Loucy (cell line): ENCODE measurements at regions not wholly inside any gene's neighbourhood (a gene's known extent, or its start where the extent isn't known, plus 50 kb on each side); places are given as distances from the start of the nearest gene placed in this dataset.

Experiments used
- H2AFZ ChIP-seq: fragments of 200-600 bp; sonication (generic); 2 replicates; pipeline ENCODE4 v1.6.0; 2016; ENCODE audit warnings: antibody characterized with exemption, mild to moderate bottlenecking, low read length, moderate library complexity
- H3F3A ChIP-seq: fragments of 200-600 bp; 2 replicates; pipeline ENCODE4 v1.6.0; 2016; ENCODE audit warnings: antibody characterized with exemption, low read depth, mild to moderate bottlenecking
- H3K27me3 ChIP-seq: fragments of 200-600 bp; sonication (generic); 2 replicates; pipeline ENCODE4 v1.6.1; 2014; ENCODE audit warnings: low read length, mild to moderate bottlenecking; ENCODE audit not compliant: insufficient read depth, poor library complexity, severe bottlenecking
- H3K36me3 ChIP-seq: fragments of 200-600 bp; sonication (generic); 2 replicates; pipeline ENCODE4 v1.6.1; 2016; ENCODE audit warnings: low read length; ENCODE audit not compliant: insufficient read depth
- H3K4me1 ChIP-seq: fragments of 200-600 bp; sonication (generic); 2 replicates; pipeline ENCODE4 v1.5.1; 2014; ENCODE audit warnings: low read length, mild to moderate bottlenecking; ENCODE audit not compliant: insufficient read depth, poor library complexity, severe bottlenecking
- H3K4me2 ChIP-seq: fragments of 200-600 bp; sonication (generic); 2 replicates; pipeline ENCODE4 v1.6.0; 2014; ENCODE audit warnings: antibody characterized with exemption, low read length, low read depth, mild to moderate bottlenecking; ENCODE audit not compliant: poor library complexity, severe bottlenecking
- H3K4me3 ChIP-seq: fragments of 200-600 bp; sonication (generic); 2 replicates; pipeline ENCODE4 v1.5.1; 2014; ENCODE audit warnings: low read length, mild to moderate bottlenecking, mixed read lengths; ENCODE audit not compliant: poor library complexity, severe bottlenecking
- H3K79me2 ChIP-seq: fragments of 200-600 bp; sonication (generic); 2 replicates; pipeline ENCODE4 v1.6.1; 2014; ENCODE audit warnings: low read length; ENCODE audit not compliant: insufficient read depth
- H3K9ac ChIP-seq: fragments of 200-600 bp; sonication (generic); 2 replicates; pipeline ENCODE4 v1.6.0; 2014; ENCODE audit warnings: mild to moderate bottlenecking, low read depth, low read length, moderate library complexity; ENCODE audit not compliant: poor library complexity, severe bottlenecking
- H3K9me2 ChIP-seq: fragments of 200-600 bp; sonication (generic); replicated peaks from 2 replicates; pipeline ENCODE4 v1.6.1; 2016; ENCODE audit warnings: low read depth, low read length, mixed read lengths
- H3K9me3 ChIP-seq: fragments of 200-600 bp; sonication (generic); 2 replicates; pipeline ENCODE4 v1.6.1; 2014; ENCODE audit warnings: mild to moderate bottlenecking, antibody characterized with exemption, low read length, low read depth; ENCODE audit not compliant: insufficient read depth
- H4K20me1 ChIP-seq: fragments of 200-600 bp; sonication (generic); 2 replicates; pipeline ENCODE4 v1.6.0; 2014; ENCODE audit warnings: antibody characterized with exemption, low read length, mild to moderate bottlenecking; ENCODE audit not compliant: insufficient read depth, poor library complexity, severe bottlenecking
- EZH2phosphoT487 ChIP-seq: fragments of 200-600 bp; IDR thresholded peaks from 2 replicates; pipeline ENCODE4 v1.6.1; 2018; ENCODE audit warnings: antibody characterized with exemption, mild to moderate bottlenecking, moderate library complexity, borderline replicate concordance
- TF ChIP-seq, protein P1 (sequence below): fragments of 200-600 bp; sonication (generic); conservative IDR thresholded peaks from 2 replicates; pipeline ENCODE4 v1.5.1; 2014; ENCODE audit warnings: mild to moderate bottlenecking, antibody characterized with exemption, low read length

DNA sequence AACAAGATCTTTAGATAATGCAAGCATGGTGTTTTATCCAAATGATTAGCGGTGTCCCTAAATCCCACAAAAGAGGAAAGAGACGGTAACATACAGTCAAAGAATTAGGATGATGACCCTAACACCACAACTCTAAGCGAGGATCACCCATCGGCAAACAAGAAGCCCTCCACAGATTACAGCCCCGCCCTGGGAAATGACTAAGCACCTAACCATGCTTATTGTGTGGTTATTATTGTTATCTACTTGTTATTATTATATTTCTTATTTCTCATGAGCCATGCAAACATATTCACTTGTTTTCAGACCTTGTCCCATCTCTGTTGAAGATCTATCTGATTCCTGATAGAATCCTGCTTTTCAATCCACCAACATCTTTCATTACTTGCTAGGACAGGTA, 651.3 kb downstream of the NYAP2 start:
- Histone ChIP-seq H3K9me3 (no peaks in the 10 kb centered on the region), H3K4me1 (no peaks in the 10 kb centered on the region), H3K9me2 (no peaks in the 10 kb centered on the region), H3K36me3 (no peaks in the 10 kb centered on the region), H3K79me2 (no peaks in the 10 kb centered on the region), H3K27me3 (no peaks in the 10 kb centered on the region), H2AFZ (no peak overlapping the region), H4K20me1 (no peaks in the 10 kb centered on the region), H3K4me3 (no peak overlapping the region), H3K4me2 (no peak overlapping the region), H3K9ac (no peak overlapping the region), H3F3A (no peaks in the 10 kb centered on the region)
- no peak for TF ChIP-seq EZH2phosphoT487
- TF ChIP-seq, protein P1, sequence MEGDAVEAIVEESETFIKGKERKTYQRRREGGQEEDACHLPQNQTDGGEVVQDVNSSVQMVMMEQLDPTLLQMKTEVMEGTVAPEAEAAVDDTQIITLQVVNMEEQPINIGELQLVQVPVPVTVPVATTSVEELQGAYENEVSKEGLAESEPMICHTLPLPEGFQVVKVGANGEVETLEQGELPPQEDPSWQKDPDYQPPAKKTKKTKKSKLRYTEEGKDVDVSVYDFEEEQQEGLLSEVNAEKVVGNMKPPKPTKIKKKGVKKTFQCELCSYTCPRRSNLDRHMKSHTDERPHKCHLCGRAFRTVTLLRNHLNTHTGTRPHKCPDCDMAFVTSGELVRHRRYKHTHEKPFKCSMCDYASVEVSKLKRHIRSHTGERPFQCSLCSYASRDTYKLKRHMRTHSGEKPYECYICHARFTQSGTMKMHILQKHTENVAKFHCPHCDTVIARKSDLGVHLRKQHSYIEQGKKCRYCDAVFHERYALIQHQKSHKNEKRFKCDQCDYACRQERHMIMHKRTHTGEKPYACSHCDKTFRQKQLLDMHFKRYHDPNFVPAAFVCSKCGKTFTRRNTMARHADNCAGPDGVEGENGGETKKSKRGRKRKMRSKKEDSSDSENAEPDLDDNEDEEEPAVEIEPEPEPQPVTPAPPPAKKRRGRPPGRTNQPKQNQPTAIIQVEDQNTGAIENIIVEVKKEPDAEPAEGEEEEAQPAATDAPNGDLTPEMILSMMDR = no peak

DNA sequence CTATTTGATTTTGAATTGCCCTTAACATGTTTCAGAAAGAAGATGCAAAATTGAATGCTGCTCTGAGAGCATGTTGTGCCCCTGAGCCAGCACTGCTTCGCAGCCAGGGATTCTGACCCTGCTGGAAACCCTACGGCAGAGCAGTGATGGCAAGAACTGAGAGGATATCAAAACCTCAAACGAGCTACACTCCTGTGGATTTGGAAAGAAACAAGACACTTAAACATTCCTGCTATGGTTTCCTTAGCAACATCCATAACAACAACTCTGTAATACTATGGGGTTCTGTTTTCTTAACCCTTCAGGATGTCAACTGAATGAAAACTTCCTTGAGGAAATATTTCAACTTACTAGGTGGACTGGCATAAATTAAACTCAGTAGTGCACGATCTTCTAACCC, 649.1 kb downstream of the NYAP2 start:
- Histone ChIP-seq H3F3A (no peaks in the 10 kb centered on the region), H3K27me3 (no peaks in the 10 kb centered on the region), H2AFZ (no peak overlapping the region), H3K4me2 (no peak overlapping the region), H3K4me3 (no peak overlapping the region), H4K20me1 (no peaks in the 10 kb centered on the region), H3K36me3 (no peaks in the 10 kb centered on the region), H3K9ac (no peak overlapping the region), H3K4me1 (no peaks in the 10 kb centered on the region), H3K9me3 (no peaks in the 10 kb centered on the region), H3K79me2 (no peaks in the 10 kb centered on the region), H3K9me2 (no peaks in the 10 kb centered on the region)
- TF ChIP-seq, protein P1 = no peak
- no peak for TF ChIP-seq EZH2phosphoT487

DNA sequence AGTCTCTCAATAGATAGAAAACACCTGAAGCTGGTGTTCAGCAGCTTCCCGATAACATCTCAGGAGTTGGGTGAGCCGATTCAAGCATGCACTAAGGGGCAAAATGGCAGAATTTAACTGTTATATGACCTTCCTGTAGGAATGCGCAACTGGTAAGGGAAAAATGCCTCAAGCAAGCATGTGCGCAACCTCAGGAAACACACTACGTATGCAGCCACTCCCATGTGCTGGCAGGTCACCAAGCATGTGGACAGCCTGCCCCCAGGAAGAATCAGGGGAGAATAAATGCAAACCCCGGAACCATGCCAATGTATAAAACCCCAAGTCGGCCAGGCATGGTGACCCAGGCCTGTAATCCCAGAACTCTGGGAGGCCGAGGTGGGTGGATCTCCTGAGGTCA, 645.6 kb downstream of the NYAP2 start:
- Histone ChIP-seq H3K27me3 (no peaks in the 10 kb centered on the region), H3K4me1 (no peaks in the 10 kb centered on the region), H3K36me3 (no peaks in the 10 kb centered on the region), H2AFZ (no peak overlapping the region), H3K79me2 (no peaks in the 10 kb centered on the region), H3K9me3 (no peaks in the 10 kb centered on the region), H3K4me2 (no peak overlapping the region), H3F3A (no peaks in the 10 kb centered on the region), H3K9me2 (no peaks in the 10 kb centered on the region), H3K9ac (no peak overlapping the region), H3K4me3 (no peak overlapping the region), H4K20me1 (no peaks in the 10 kb centered on the region)
- TF ChIP-seq, protein P1 = no peak
- TF ChIP-seq EZH2phosphoT487 = no peak
